ENCODE measurements at regions not wholly inside any gene's neighbourhood (a gene's known extent, or its start where the extent isn't known, plus 50 kb on each side); places are given as distances from the start of the nearest gene placed in this dataset.

DNA sequence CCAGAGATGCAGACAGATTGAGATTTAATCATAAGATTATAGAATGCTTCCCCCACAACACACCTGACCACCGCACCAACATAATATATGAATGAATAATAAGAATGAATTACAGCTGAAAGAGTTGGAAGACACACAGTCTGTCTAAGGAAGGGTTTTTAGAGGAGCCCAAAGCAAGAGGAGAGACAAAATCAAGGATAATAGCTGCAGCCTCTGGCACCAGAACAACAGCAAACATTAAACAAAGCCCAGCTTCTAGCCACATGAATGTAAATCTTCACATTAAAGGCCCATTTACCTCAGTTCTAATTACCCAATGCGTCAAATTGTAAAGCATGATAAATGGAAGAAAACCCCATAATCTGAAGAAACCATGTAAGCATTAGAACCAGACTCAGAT lies 133.9 kb downstream of the SPCS3 start:
- TF ChIP-seq, protein P1, sequence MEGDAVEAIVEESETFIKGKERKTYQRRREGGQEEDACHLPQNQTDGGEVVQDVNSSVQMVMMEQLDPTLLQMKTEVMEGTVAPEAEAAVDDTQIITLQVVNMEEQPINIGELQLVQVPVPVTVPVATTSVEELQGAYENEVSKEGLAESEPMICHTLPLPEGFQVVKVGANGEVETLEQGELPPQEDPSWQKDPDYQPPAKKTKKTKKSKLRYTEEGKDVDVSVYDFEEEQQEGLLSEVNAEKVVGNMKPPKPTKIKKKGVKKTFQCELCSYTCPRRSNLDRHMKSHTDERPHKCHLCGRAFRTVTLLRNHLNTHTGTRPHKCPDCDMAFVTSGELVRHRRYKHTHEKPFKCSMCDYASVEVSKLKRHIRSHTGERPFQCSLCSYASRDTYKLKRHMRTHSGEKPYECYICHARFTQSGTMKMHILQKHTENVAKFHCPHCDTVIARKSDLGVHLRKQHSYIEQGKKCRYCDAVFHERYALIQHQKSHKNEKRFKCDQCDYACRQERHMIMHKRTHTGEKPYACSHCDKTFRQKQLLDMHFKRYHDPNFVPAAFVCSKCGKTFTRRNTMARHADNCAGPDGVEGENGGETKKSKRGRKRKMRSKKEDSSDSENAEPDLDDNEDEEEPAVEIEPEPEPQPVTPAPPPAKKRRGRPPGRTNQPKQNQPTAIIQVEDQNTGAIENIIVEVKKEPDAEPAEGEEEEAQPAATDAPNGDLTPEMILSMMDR (IDR thresholded peaks at IDR 0.05): no peak
- no peak for TF ChIP-seq POLR2AphosphoS5 (IDR thresholded peaks at IDR 0.05)
- TF ChIP-seq POLR2A (IDR thresholded peaks at IDR 0.05): no peak
- no peak for TF ChIP-seq EP300 (IDR thresholded peaks at IDR 0.05)
